ENCODE measurements at regions not wholly inside any gene's neighbourhood (a gene's known extent, or its start where the extent isn't known, plus 50 kb on each side); places are given as distances from the start of the nearest gene placed in this dataset.

DNA sequence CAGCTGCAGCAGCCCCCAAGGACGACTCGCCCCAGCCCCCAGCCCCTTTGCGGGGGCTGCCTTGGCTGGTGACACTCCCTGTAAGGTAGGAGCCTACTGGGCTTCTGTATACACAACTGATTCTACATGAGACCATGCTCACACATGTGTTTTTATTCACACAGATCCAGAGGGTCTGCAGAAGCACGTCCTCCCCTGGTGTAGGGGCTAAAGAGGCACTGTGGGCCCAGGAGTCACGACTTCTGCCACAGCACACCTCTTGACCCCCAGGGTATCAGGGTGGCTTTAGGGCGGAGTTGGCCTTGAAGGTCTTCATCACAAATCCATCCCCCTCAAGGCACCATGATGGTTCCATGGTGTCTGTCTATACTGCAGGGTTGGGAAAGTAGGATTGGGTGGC lies 931.2 kb downstream of the TBC1D22A start:
- no peak for DNase-seq
- Histone ChIP-seq H3K4me3 (no peak overlapping the region), H3K9me3 (no peaks in the 10 kb centered on the region), H3K27ac (no peak overlapping the region), H3K4me1 (no peaks in the 10 kb centered on the region), H3K27me3 (peaks cover 0 to 6% (median 0%) of the 10 kb centered on the region in 9 donors), H3K36me3 (no peaks in the 10 kb centered on the region)
- 71 to 82% (median 73%) methylated on average over 6 of the region's 6 CpGs for WGBS, 4 donors
- intact Hi-C loops (cut with DNase I) = no loop called here
- TF ChIP-seq POLR2A (IDR thresholded peaks at IDR 0.05) = no peak
- TF ChIP-seq CTCF (IDR thresholded peaks at IDR 0.05) = no peak
- no peak for ATAC-seq

- H3K9me3 ChIP-seq = peaks cover 0 to 3% (median 0%) of the 10 kb centered on the region in 12 donors
- H3K27ac ChIP-seq = no peak overlapping the region
- WGBS, 4 donors = 73 to 82% (median 77%) methylated on average over 11 to 12 of the region's 12 CpGs
- intact Hi-C loops (cut with DNase I) = no loop called here
- H3K27me3 ChIP-seq = peaks cover 0 to 6% (median 0%) of the 10 kb centered on the region in 9 donors
- TF ChIP-seq CTCF (IDR thresholded peaks at IDR 0.05) (no peak), POLR2A (IDR thresholded peaks at IDR 0.05) (no peak)
- ATAC-seq (no peak), DNase-seq (no peak)
- H3K4me1 ChIP-seq = no peaks in the 10 kb centered on the region
- H3K4me3 ChIP-seq = no peak overlapping the region
- H3K36me3 ChIP-seq = no peaks in the 10 kb centered on the region
Observed at GRCh38 chr22:47692811-47693210, 930.4 kb downstream of the TBC1D22A start.

DNA sequence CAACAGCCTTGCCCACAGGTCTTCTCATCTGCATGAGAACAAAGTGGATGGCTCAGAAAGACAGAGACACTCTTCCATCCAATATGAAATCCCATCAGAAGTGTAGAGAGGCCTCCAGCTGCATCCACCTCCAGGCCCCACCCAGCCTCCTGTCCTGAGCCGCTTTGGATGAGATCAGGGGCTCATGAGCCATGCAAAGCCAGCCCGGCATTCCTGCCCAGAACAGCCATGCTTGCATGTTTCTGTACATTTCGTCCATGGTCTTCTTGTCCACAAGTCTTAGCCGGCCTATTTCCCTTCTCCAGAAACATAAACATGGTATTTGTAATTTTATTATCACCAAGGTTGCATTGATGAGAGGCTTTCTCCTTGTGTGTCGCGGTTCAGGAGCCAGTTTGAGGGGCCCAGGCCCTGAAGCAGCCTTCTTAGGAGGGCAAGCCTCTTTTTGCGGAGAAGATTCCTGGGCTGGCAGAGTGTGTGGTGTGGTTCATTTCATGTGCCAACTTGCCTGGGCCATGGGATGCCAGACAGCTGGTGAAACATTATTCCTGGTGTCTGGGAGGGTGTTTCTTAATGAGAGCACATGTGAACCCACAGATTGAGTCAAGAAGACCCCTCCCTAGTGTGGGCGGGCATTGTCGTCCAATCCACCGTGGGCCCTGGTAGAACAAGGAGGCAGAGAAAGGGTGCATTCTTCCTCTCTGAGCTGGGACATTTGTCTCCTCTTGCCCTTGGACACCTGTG lies 928.9 kb downstream of the TBC1D22A start:
- Histone ChIP-seq H3K4me1 (no peaks in the 10 kb centered on the region), H3K9me3 (peaks cover 0 to 3% (median 0%) of the 10 kb centered on the region in 12 donors), H3K36me3 (no peaks in the 10 kb centered on the region), H3K27me3 (peaks cover 0 to 3% (median 0%) of the 10 kb centered on the region in 9 donors), H3K27ac (no peak overlapping the region), H3K4me3 (no peak overlapping the region)
- WGBS, 4 donors = 83 to 92% (median 87%) methylated on average over 10 of the region's 10 CpGs
- TF ChIP-seq CTCF (IDR thresholded peaks at IDR 0.05) = no peak
- no peak for TF ChIP-seq POLR2A (IDR thresholded peaks at IDR 0.05)
- no peak for ATAC-seq
- no peak for DNase-seq
- intact Hi-C loops (cut with DNase I) = no loop called here

- DNase-seq = no peak
- intact Hi-C loops (cut with DNase I) = no loop called here
- no peaks in the 10 kb centered on the region for H3K4me1 ChIP-seq
Observed at GRCh38 chr22:47690586-47690985, 928.1 kb downstream of the TBC1D22A start.

More at GRCh38 chr22:47690586-47690985, 928.1 kb downstream of the TBC1D22A start:
- Histone ChIP-seq H3K9me3 (peaks cover 0 to 3% (median 0%) of the 10 kb centered on the region in 12 donors), H3K36me3 (no peaks in the 10 kb centered on the region), H3K27me3 (peaks cover 0 to 3% (median 0%) of the 10 kb centered on the region in 9 donors), H3K27ac (no peak overlapping the region), H3K4me3 (no peak overlapping the region)
- 59 to 75% (median 73%) methylated on average over 4 of the region's 4 CpGs for WGBS, 4 donors
- no peak for ATAC-seq
- TF ChIP-seq CTCF (IDR thresholded peaks at IDR 0.05) = no peak
- TF ChIP-seq POLR2A (IDR thresholded peaks at IDR 0.05) = no peak

All from heart left ventricle (tissue), 16 donors.